Heart right ventricle (tissue), 16 donors: ENCODE measurements at regions not wholly inside any gene's neighbourhood (a gene's known extent, or its start where the extent isn't known, plus 50 kb on each side); places are given as distances from the start of the nearest gene placed in this dataset.

Experiments used
- ATAC-seq, 8 donors: fragments of 200-7000 bp; cut with Tn5 transposase; one replicate each; pipeline ENCODE4 v1.9.1; 2020; ENCODE audit warnings: mild to moderate bottlenecking in 8 of 8, moderate library complexity in 8 of 8, moderate number of reproducible peaks in 1 of 8
- DNase-seq, 2 donors: peaks; one replicate each; pipeline ENCODE4 v3.0.0-alpha.2; 2020
- H3K27ac ChIP-seq, 10 donors: fragments of 200-600 bp; sonication (generic) in 2 of 10; one replicate each; pipeline versions ENCODE4 v1.5.0 to v1.8.0; 2020 to 2022; ENCODE audit warnings: mild to moderate bottlenecking in 3 of 10
- H3K27me3 ChIP-seq, 7 donors: fragments of 200-600 bp; one replicate each; pipeline ENCODE4 v1.8.0; 2021 to 2022; ENCODE audit warnings: mild to moderate bottlenecking in 2 of 7
- H3K36me3 ChIP-seq, 9 donors: fragments of 200-600 bp; sonication (generic) in 1 of 9; one replicate each; pipeline versions ENCODE4 v1.5.0 to v1.8.0; 2020 to 2022; ENCODE audit warnings: mild to moderate bottlenecking in 2 of 9
- H3K4me1 ChIP-seq, 9 donors: fragments of 200-600 bp; sonication (generic) in 1 of 9; one replicate each; pipeline versions ENCODE4 v1.5.0 to v1.8.0; 2020 to 2022; ENCODE audit warnings: mild to moderate bottlenecking in 4 of 9
- H3K4me3 ChIP-seq, 10 donors: fragments of 200-600 bp; sonication (generic) in 2 of 10; one replicate each; pipeline versions ENCODE4 v1.5.0 to v1.8.0; 2020 to 2022; ENCODE audit warnings: mild to moderate bottlenecking in 7 of 10, moderate library complexity in 2 of 10
- H3K9me3 ChIP-seq, 11 donors: fragments of 200-600 bp in 10 of 11; sonication (generic) in 2 of 11; one replicate each; pipeline versions ENCODE4 v1.5.0 to v1.8.0; 2013 to 2022; ENCODE audit warnings: mild to moderate bottlenecking in 2 of 11, control low read depth in 1 of 11, moderate library complexity in 1 of 11
- WGBS, 2 donors: extraction: QIAGEN DNeasy Blood & Tissue Kit; methylation state at CpG; one replicate each; pipeline ENCODE4 v1.1.7; 2013; ENCODE audit warnings: inconsistent platforms in 1 of 2; 5-methylcytosine and 5-hydroxymethylcytosine counted together
- intact Hi-C, 10 donors: fragments of 100-400 bp; cut with DNase I; formaldehyde crosslinking; loops; one replicate each; pipeline versions ENCODE4 v1.11.1 to v1.14.2; 2022
- TF ChIP-seq, protein P1 (sequence below), 9 donors: fragments of 200-600 bp; sonication (generic) in 2 of 9; IDR thresholded peaks; one replicate each; pipeline versions ENCODE4 v1.5.0 to v1.8.0; 2021 to 2022; ENCODE audit warnings: antibody characterized with exemption in 9 of 9, mild to moderate bottlenecking in 5 of 9, moderate library complexity in 1 of 9
- donor health status: Arrhythmogenic right ventricular cardiomyopathy.
- donor health status: ischemic (EF 13 %, LVEDD 7.1; RV severe dilation, severe dysfunction).
- donor health status: healthy with polysubstance abuse.
- donor health status: DM: no; HTN: yes; CAD: no.
- donor health status: DM: no; HTN: no; CAD: no.
- donor health status: ischemic (EF 25% LVEDD 6.9; RV normal size, moderate dysfunction).
- donor health status: ischemic (EF 25% LVEDD 5.7; RV mildly dilated, moderate dysfunction).
- donor health status: healthy.
- donor health status: DM: yes; HTN: yes; CAD: no.
- donor health status: Ischemic cardiomyopathy.
- donor health status: ischemic (EF 35%, LVEDD 5.7; RV mildly dilated, moderate dysfunction).
- donor health status: nonischemic (EF 11% LVEDD 7.7; RV severe dilation, severe dysfunction).
- donor health status: DM: yes; HTN: yes; CAD: no.
- donor health status: PGD.
- donor health status: ischemic (EF 29% LVEDD 5.4; RV normal size, mild dysfunction).
- donor health status: nonischemic (EF 23%, LVEDD 6.1; RV moderate dilation, normal function).

DNA sequence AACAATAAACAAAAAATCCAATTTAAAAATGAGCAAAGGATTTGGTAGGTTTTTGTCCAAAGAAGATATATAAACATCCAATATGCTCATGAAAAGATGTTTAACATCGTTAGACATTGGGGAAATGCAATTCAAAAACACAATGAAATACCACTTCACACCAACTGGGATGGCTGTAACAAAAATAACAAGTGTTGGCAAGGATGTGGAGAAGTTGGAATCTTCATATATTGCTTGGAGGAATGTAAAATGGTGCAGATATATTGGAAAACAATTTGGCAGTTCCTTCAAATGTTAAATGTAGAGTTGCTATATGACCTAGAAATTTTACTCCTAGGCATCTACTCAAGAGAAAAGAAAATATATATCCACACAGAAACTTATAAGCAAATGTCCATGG lies 224.3 kb downstream of the AUH start:
- no peaks in the 10 kb centered on the region for H3K36me3 ChIP-seq
- ATAC-seq (no peak), DNase-seq (no peak)
- H3K27me3 ChIP-seq = no peaks in the 10 kb centered on the region
- H3K4me1 ChIP-seq = peaks cover 0 to 12% (median 0%) of the 10 kb centered on the region in 9 donors
- intact Hi-C loops = no loop called here
- TF ChIP-seq, protein P1, sequence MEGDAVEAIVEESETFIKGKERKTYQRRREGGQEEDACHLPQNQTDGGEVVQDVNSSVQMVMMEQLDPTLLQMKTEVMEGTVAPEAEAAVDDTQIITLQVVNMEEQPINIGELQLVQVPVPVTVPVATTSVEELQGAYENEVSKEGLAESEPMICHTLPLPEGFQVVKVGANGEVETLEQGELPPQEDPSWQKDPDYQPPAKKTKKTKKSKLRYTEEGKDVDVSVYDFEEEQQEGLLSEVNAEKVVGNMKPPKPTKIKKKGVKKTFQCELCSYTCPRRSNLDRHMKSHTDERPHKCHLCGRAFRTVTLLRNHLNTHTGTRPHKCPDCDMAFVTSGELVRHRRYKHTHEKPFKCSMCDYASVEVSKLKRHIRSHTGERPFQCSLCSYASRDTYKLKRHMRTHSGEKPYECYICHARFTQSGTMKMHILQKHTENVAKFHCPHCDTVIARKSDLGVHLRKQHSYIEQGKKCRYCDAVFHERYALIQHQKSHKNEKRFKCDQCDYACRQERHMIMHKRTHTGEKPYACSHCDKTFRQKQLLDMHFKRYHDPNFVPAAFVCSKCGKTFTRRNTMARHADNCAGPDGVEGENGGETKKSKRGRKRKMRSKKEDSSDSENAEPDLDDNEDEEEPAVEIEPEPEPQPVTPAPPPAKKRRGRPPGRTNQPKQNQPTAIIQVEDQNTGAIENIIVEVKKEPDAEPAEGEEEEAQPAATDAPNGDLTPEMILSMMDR (IDR thresholded peaks at IDR 0.05) = no peak
- H3K27ac ChIP-seq = no peak overlapping the region
- no peaks in the 10 kb centered on the region for H3K9me3 ChIP-seq
- H3K4me3 ChIP-seq = no peak overlapping the region
- 85 to 86% methylated on average over 1 of the region's 1 CpG for WGBS, 2 donors

DNA sequence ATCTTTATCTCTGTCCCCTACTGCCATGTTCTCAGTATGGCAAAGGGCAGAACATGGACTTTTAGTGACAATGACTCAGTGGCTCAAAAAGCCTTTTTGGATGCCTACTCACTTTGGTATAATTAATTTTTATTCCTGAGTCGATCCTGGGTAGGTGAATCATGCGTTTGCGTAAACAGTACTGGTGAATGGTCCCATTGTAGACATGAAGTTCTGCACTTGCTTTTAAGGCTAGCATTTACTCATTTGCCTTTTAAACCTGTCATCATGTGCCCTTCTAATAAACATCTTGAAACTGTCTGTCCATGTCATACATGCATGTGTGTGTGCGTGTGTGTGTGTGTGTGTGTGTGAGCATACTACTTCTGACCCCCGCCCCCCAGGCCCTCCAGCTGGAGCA lies 223.0 kb downstream of the AUH start:
- no peak for ATAC-seq
- WGBS, 2 donors = 74 to 91% methylated on average over 5 of the region's 5 CpGs

DNA sequence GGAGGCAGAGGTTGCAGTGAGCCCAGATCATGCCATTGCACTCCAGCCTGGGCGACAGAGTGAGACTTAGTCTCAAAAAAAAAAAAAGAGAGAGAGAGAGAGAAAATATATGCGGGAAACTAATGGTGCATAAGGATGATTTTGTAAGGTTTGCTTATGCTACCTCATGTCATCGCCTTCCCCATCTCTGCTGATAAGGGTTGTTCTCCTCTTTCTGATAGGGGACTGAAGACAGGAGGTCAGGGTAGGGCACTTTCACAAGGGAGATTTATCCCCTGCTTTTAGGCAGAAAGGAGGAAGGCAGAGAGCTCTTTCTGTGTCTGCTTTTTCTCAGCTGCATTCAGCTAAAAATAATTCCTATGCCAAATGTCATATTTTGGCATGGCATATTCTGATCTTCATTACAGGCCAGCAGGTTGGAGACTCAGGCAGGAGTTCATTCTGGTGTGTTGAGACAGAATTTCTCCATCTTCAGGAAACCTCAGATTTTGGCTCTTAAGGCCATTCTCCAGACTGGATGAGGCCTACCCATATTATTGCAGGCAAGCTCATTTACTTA lies 220.2 kb downstream of the AUH start:
- no peaks in the 10 kb centered on the region for H3K9me3 ChIP-seq
- H3K27me3 ChIP-seq = no peaks in the 10 kb centered on the region
- ATAC-seq (peak in 6 of 8 donors; percentile 7 to 70 (median 34)), DNase-seq (no peak)
- TF ChIP-seq, protein P1 (IDR thresholded peaks at IDR 0.05) = no peak
- intact Hi-C loops = no loop called here
- 29 to 33% methylated on average over 3 of the region's 3 CpGs for WGBS, 2 donors
- no peaks in the 10 kb centered on the region for H3K36me3 ChIP-seq
- H3K27ac ChIP-seq = peak overlapping the region in 6 of 10 donors; percentile 9 to 60 (median 37)
- no peak overlapping the region for H3K4me3 ChIP-seq
- peaks cover 0 to 12% (median 0%) of the 10 kb centered on the region in 9 donors for H3K4me1 ChIP-seq

More for the DNA sequence above, 223.0 kb downstream of the AUH start:
- H3K4me1 ChIP-seq = peaks cover 0 to 12% (median 0%) of the 10 kb centered on the region in 9 donors
- no peak overlapping the region for H3K4me3 ChIP-seq
- no peak for DNase-seq
- TF ChIP-seq, protein P1 (IDR thresholded peaks at IDR 0.05) = no peak
- H3K27me3 ChIP-seq = no peaks in the 10 kb centered on the region
- H3K36me3 ChIP-seq = no peaks in the 10 kb centered on the region
- H3K27ac ChIP-seq = no peak overlapping the region
- intact Hi-C loops = no loop called here
- H3K9me3 ChIP-seq = no peaks in the 10 kb centered on the region

DNA sequence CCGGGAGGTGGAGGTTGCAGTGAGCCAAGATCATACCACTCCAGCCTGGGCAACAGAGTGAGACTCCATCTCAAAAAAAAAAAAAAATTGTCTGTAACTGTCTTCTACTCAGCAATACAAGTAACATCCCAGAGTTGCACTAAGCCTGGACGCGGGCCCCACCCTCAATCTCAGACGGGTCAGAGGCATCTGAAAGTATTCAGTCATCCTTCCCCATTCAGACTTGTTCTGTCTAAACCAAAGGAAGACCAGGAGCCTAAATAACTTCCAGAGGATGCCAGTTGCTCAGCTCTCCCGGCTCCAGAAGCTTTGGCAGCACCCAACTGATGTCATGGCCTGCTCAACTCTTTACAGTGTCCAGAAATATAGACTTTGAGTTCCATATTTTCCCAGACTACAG lies 218.6 kb downstream of the AUH start:
- no peaks in the 10 kb centered on the region for H3K36me3 ChIP-seq
- ATAC-seq (no peak), DNase-seq (no peak)
- 90 to 91% methylated on average over 5 of the region's 5 CpGs for WGBS, 2 donors
- H3K4me1 ChIP-seq = peaks cover 0 to 20% (median 0%) of the 10 kb centered on the region in 9 donors
- H3K27ac ChIP-seq = no peak overlapping the region
- TF ChIP-seq, protein P1 (IDR thresholded peaks at IDR 0.05) = no peak
- intact Hi-C loops = no loop called here
- no peak overlapping the region for H3K4me3 ChIP-seq
- H3K27me3 ChIP-seq = no peaks in the 10 kb centered on the region
- no peaks in the 10 kb centered on the region for H3K9me3 ChIP-seq
